Prostate gland (tissue), 2 donors: ENCODE measurements at regions not wholly inside any gene's neighbourhood (a gene's known extent, or its start where the extent isn't known, plus 50 kb on each side); places are given as distances from the start of the nearest gene placed in this dataset.

Experiments
- POLR2A ChIP-seq: fragments of 450-650 bp; IDR thresholded peaks from one replicate; pipeline ENCODE4 v1.6.1; 2016; ENCODE audit warnings: antibody characterized with exemption, mild to moderate bottlenecking
- TF ChIP-seq, protein P1 (sequence below), 4 experiments: fragments of 200-600 bp in 2 of 4; fragments of 450-650 bp in 2 of 4; sonication (generic) in 2 of 4; IDR thresholded peaks; 1 replicate in 3 of 4; 2 replicates in 1 of 4; pipeline ENCODE4 v1.5.1; 2016 to 2019; ENCODE audit warnings: antibody characterized with exemption in 4 of 4, mild to moderate bottlenecking in 2 of 4, moderate library complexity in 2 of 4

DNA sequence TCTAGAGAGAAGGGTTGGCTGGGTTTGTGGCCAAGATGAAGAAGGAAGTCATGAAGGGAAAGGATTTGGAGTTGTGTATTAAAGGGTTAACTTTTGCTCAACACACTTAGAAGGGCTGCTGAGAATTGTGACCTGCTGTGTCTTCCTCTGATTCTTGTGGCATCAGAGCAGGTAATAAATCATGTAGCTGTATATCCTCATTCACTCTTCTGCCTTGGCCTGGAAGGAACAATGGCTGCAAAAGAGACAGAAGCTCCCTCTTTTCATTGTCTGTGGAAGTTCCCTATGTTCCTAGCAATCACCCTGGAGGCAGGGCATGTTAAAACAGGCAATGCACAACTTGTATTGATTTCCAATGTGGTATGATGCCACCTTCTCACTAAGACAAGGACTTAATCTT lies 159.1 kb downstream of the LRRC70 start:
- TF ChIP-seq, protein P1, sequence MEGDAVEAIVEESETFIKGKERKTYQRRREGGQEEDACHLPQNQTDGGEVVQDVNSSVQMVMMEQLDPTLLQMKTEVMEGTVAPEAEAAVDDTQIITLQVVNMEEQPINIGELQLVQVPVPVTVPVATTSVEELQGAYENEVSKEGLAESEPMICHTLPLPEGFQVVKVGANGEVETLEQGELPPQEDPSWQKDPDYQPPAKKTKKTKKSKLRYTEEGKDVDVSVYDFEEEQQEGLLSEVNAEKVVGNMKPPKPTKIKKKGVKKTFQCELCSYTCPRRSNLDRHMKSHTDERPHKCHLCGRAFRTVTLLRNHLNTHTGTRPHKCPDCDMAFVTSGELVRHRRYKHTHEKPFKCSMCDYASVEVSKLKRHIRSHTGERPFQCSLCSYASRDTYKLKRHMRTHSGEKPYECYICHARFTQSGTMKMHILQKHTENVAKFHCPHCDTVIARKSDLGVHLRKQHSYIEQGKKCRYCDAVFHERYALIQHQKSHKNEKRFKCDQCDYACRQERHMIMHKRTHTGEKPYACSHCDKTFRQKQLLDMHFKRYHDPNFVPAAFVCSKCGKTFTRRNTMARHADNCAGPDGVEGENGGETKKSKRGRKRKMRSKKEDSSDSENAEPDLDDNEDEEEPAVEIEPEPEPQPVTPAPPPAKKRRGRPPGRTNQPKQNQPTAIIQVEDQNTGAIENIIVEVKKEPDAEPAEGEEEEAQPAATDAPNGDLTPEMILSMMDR (IDR thresholded peaks at IDR 0.05), result no peak
- no peak for TF ChIP-seq POLR2A
